Fibroblast of mammary gland (primary cell): ENCODE measurements at regions not wholly inside any gene's neighbourhood (a gene's known extent, or its start where the extent isn't known, plus 50 kb on each side); places are given as distances from the start of the nearest gene placed in this dataset.

Source experiments
- DNase-seq: peaks from one replicate; pipeline ENCODE4 v3.0.0-alpha.2; 2010; ENCODE audit warnings: low read depth
- H3K4me3 ChIP-seq: 2 replicates; pipeline ENCODE4 v1.5.1; 2011; ENCODE audit warnings: low read depth, mild to moderate bottlenecking, low read length, moderate library complexity; ENCODE audit not compliant: control insufficient read depth
- CTCF ChIP-seq: conservative IDR thresholded peaks from 2 replicates; pipeline ENCODE4 v1.5.1; 2011; ENCODE audit warnings: low read depth, low read length, inconsistent platforms; ENCODE audit not compliant: control insufficient read depth, insufficient read depth

GRCh38 chr6:8335896-8336295, 99.4 kb downstream of the SLC35B3 start:
- no peak overlapping the region for H3K4me3 ChIP-seq
- TF ChIP-seq CTCF = no peak
- DNase-seq = no peak

- TF ChIP-seq CTCF = no peak
- DNase-seq = no peak
- H3K4me3 ChIP-seq = no peak overlapping the region
Observed at GRCh38 chr6:8335381-8335780, 100.0 kb downstream of the SLC35B3 start.

GRCh38 chr6:8334113-8334512, 101.2 kb downstream of the SLC35B3 start:
- no peak for DNase-seq
- no peak for TF ChIP-seq CTCF

DNA sequence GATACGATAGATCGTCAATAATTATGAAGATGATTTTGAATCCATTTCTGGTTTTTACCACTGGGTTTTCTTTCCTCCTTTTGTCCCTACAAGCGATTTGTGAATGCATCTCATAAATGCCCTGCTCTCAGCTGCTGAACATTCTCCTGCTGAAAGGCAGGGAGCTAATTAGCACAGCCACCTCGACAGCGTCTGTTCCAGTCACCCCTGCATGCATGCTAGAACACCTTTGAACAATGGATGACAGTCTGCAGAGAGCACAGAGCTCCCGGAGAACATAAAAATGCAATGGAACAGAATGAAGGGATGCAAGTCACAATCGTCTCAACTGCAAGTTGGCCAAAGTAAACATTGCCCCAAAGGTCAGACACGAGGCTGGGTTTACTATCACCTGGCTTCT, 105.8 kb downstream of the SLC35B3 start:
- no peak for DNase-seq
- H3K4me3 ChIP-seq = no peak overlapping the region
- no peak for TF ChIP-seq CTCF

More at GRCh38 chr6:8334113-8334512, 101.2 kb downstream of the SLC35B3 start:
- no peak overlapping the region for H3K4me3 ChIP-seq

- TF ChIP-seq CTCF = no peak
- peak; percentile 1 for DNase-seq
- no peak overlapping the region for H3K4me3 ChIP-seq
Observed at GRCh38 chr6:8325743-8326142, 109.6 kb downstream of the SLC35B3 start.

GRCh38 chr6:8322659-8323058, 112.7 kb downstream of the SLC35B3 start:
- DNase-seq = no peak
- no peak overlapping the region for H3K4me3 ChIP-seq
- no peak for TF ChIP-seq CTCF

DNA sequence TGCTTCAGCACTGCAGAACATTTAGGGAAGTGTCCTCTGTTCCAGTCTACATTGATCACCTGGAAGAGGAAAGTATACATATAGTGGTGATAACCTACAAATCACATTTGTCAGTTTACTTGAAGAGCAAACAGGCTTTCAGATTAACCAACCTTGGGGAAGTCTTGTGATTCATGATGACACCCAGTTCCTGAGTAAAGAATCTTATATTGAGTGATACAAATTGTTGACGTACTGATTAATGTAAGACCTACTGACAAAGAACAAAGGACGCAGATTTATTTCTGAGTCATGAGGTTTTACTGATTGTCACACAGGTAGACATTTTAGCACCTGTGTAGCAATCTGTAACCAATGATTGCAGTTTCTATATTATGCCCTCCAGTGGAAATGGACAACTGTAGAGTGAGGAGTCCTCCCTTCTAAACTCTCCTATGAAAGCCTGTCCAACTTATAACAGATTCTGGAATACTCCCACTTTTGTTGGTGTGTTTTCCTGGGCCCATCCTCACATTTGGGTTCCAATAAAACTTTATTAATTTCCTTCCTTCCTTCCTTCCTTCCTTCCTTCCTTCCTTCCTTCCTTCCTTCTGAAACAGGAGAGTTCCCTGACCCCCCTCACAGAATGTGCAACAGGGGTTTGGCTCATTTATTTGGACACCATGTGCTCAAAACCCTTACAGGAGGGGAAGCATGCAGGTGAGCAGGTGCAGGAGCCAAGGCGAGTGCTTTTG, 113.5 kb downstream of the SLC35B3 start:
- no peak for DNase-seq
- no peak overlapping the region for H3K4me3 ChIP-seq
- TF ChIP-seq CTCF = no peak
